Stomach (tissue), 8 donors: ENCODE measurements at regions not wholly inside any gene's neighbourhood (a gene's known extent, or its start where the extent isn't known, plus 50 kb on each side); places are given as distances from the start of the nearest gene placed in this dataset.

Source experiments
- DNase-seq, 2 donors: peaks; one replicate each; pipeline versions ENCODE4 v3.0.0 to v3.0.0-alpha.2; 2013 to 2019
- H3K27ac ChIP-seq, 5 donors: fragments of 200-600 bp in 4 of 5; sonication (generic) in 4 of 5; one replicate each; pipeline ENCODE4 v1.5.1; 2013 to 2019; ENCODE audit warnings: mild to moderate bottlenecking in 1 of 5, moderate library complexity in 1 of 5
- H3K27me3 ChIP-seq, 3 donors: fragments of 200-600 bp; sonication (generic); one replicate each; pipeline ENCODE4 v1.5.1; 2017 to 2019; ENCODE audit warnings: mixed run types in 1 of 3
- H3K36me3 ChIP-seq, 4 donors: fragments of 200-600 bp; sonication (generic); 1 replicate in 3 of 4; 2 replicates in 1 of 4; pipeline ENCODE4 v1.5.1; 2016 to 2019
- H3K4me1 ChIP-seq, 4 donors: fragments of 200-600 bp; sonication (generic); one replicate each; pipeline ENCODE4 v1.5.1; 2016 to 2019
- H3K4me3 ChIP-seq, 4 donors: fragments of 200-600 bp; sonication (generic) in 3 of 4; one replicate each; pipeline ENCODE4 v1.5.1; 2016 to 2019; ENCODE audit warnings: mild to moderate bottlenecking in 1 of 4
- H3K9me3 ChIP-seq, 4 donors: fragments of 200-600 bp; sonication (generic); one replicate each; pipeline ENCODE4 v1.5.1; 2016 to 2019
- CTCF ChIP-seq, 7 experiments: fragments of 450-650 bp in 4 of 7; fragments of 200-600 bp in 3 of 7; sonication (generic) in 3 of 7; IDR thresholded peaks; one replicate each; pipeline ENCODE4 v1.5.1; 2016 to 2019; ENCODE audit warnings: antibody characterized with exemption in 7 of 7, control low read depth in 2 of 7, mild to moderate bottlenecking in 1 of 7
- EP300 ChIP-seq: sonication (generic); formaldehyde crosslinking; IDR thresholded peaks from one replicate; pipeline ENCODE4 v1.6.1; 2017; ENCODE audit warnings: antibody characterized with exemption
- POLR2A ChIP-seq, 4 donors: fragments of 450-650 bp; IDR thresholded peaks; one replicate each; pipeline ENCODE4 v1.6.1; 2016; ENCODE audit warnings: antibody characterized with exemption in 4 of 4, control low read depth in 2 of 4, mild to moderate bottlenecking in 1 of 4, moderate library complexity in 1 of 4
- POLR2AphosphoS5 ChIP-seq, 3 donors: sonication (generic); formaldehyde crosslinking; IDR thresholded peaks; one replicate each; pipeline ENCODE4 v1.6.1; 2016; ENCODE audit warnings: antibody characterized with exemption in 3 of 3
- WGBS, 5 donors: extraction: QIAGEN DNeasy Blood & Tissue Kit in 3 of 5; methylation state at CpG; one replicate each; pipeline versions ENCODE4 v1.1.5 to v1.1.7; 2013 to 2018; 5-methylcytosine and 5-hydroxymethylcytosine counted together
- intact Hi-C: fragments of 100-400 bp; cut with DNase I; formaldehyde crosslinking; loops from one replicate; pipeline ENCODE4 v1.15.1; 2023; ENCODE audit warnings: low total_unique reads
- donor health status: healthy with polysubstance abuse.
- donor health status: Bipolar disorder and iron deficiency.
- donor health status: healthy.

GRCh38 chr15:53378096-53378800 lies 381.2 kb downstream of the WDR72 start:
- Histone ChIP-seq H3K27ac (no peak overlapping the region), H3K36me3 (no peaks in the 10 kb centered on the region), H3K9me3 (no peaks in the 10 kb centered on the region), H3K4me3 (no peak overlapping the region), H3K4me1 (no peaks in the 10 kb centered on the region), H3K27me3 (no peaks in the 10 kb centered on the region)
- intact Hi-C loops: no loop called here
- peak in 1 of 2 donors; percentile 9 for DNase-seq
- WGBS, 5 donors: 54 to 74% (median 66%) methylated on average over 4 of the region's 4 CpGs
- TF ChIP-seq EP300 (no peak), POLR2AphosphoS5 (IDR thresholded peaks at IDR 0.05) (no peak), POLR2A (IDR thresholded peaks at IDR 0.05) (no peak), CTCF (IDR thresholded peaks at IDR 0.05) (no peak)

- TF ChIP-seq POLR2A (IDR thresholded peaks at IDR 0.05) (no peak), POLR2AphosphoS5 (IDR thresholded peaks at IDR 0.05) (no peak), EP300 (no peak), CTCF (IDR thresholded peaks at IDR 0.05) (no peak)
- H3K4me1 ChIP-seq: no peaks in the 10 kb centered on the region
- H3K36me3 ChIP-seq: no peaks in the 10 kb centered on the region
- peaks cover 0 to 20% (median 0%) of the 10 kb centered on the region in 4 donors for H3K9me3 ChIP-seq
- no peak for DNase-seq
- WGBS, 5 donors: 79 to 98% (median 94%) methylated on average over 1 of the region's 1 CpG
- H3K27ac ChIP-seq: no peak overlapping the region
- H3K27me3 ChIP-seq: no peaks in the 10 kb centered on the region
- no peak overlapping the region for H3K4me3 ChIP-seq
- intact Hi-C loops: no loop called here
These were observed 391.7 kb downstream of the WDR72 start for GRCh38 chr15:53367740-53368139.

GRCh38 chr15:53360881-53361280 lies 398.6 kb downstream of the WDR72 start:
- intact Hi-C loops: no loop called here
- H3K36me3 ChIP-seq: no peaks in the 10 kb centered on the region
- H3K9me3 ChIP-seq: no peaks in the 10 kb centered on the region
- 57 to 80% (median 69%) methylated on average over 4 of the region's 4 CpGs for WGBS, 5 donors
- no peak for DNase-seq
- no peak overlapping the region for H3K4me3 ChIP-seq
- H3K27ac ChIP-seq: no peak overlapping the region
- no peak for TF ChIP-seq POLR2A (IDR thresholded peaks at IDR 0.05)
- TF ChIP-seq POLR2AphosphoS5 (IDR thresholded peaks at IDR 0.05): no peak
- TF ChIP-seq CTCF (IDR thresholded peaks at IDR 0.05): no peak
- TF ChIP-seq EP300: no peak
- H3K27me3 ChIP-seq: no peaks in the 10 kb centered on the region
- no peaks in the 10 kb centered on the region for H3K4me1 ChIP-seq

GRCh38 chr15:53359038-53359437 lies 400.4 kb downstream of the WDR72 start:
- Histone ChIP-seq H3K27me3 (no peaks in the 10 kb centered on the region), H3K9me3 (no peaks in the 10 kb centered on the region), H3K27ac (no peak overlapping the region), H3K36me3 (no peaks in the 10 kb centered on the region), H3K4me3 (no peak overlapping the region), H3K4me1 (no peaks in the 10 kb centered on the region)
- WGBS, 5 donors: 77 to 91% (median 87%) methylated on average over 2 of the region's 2 CpGs
- TF ChIP-seq CTCF (IDR thresholded peaks at IDR 0.05) (no peak), POLR2A (IDR thresholded peaks at IDR 0.05) (no peak), EP300 (no peak), POLR2AphosphoS5 (IDR thresholded peaks at IDR 0.05) (no peak)
- intact Hi-C loops: no loop called here
- no peak for DNase-seq
